Central memory CD8-positive, alpha-beta T cell (primary cell): ENCODE measurements at regions not wholly inside any gene's neighbourhood (a gene's known extent, or its start where the extent isn't known, plus 50 kb on each side); places are given as distances from the start of the nearest gene placed in this dataset.

Source experiments
- ATAC-seq: fragments of 150-1000 bp; cut with Tn5 transposase; replicated peaks from 2 replicates; pipeline ENCODE4 v1.10.0; 2022; ENCODE audit warnings: mild to moderate bottlenecking, moderate FRiP score, moderate number of reproducible peaks; ENCODE audit not compliant: poor library complexity, severe bottlenecking; ENCODE audit errors: extremely low read depth
- DNase-seq, 2 donors: peaks; one replicate each; pipeline ENCODE4 v3.0.0; 2021; ENCODE audit warnings: low spot score in 2 of 2
- H3K27ac Mint-ChIP-seq: one replicate; pipeline ENCODE4 v1.8.0; 2022; ENCODE audit warnings: low read depth, mild to moderate bottlenecking, moderate library complexity, mixed read lengths
- H3K27me3 Mint-ChIP-seq: one replicate; pipeline ENCODE4 v1.8.0; 2022; ENCODE audit warnings: mixed read lengths
- H3K36me3 Mint-ChIP-seq: one replicate; pipeline ENCODE4 v1.8.0; 2022; ENCODE audit warnings: mild to moderate bottlenecking, moderate library complexity, mixed read lengths; ENCODE audit not compliant: insufficient read depth
- H3K4me1 Mint-ChIP-seq: one replicate; pipeline ENCODE4 v1.8.0; 2022; ENCODE audit warnings: mixed read lengths
- H3K4me3 Mint-ChIP-seq: one replicate; pipeline ENCODE4 v1.8.0; 2022; ENCODE audit warnings: mild to moderate bottlenecking, moderate library complexity, mixed read lengths
- H3K9me3 Mint-ChIP-seq: one replicate; pipeline ENCODE4 v1.8.0; 2022; ENCODE audit warnings: mixed read lengths

DNA sequence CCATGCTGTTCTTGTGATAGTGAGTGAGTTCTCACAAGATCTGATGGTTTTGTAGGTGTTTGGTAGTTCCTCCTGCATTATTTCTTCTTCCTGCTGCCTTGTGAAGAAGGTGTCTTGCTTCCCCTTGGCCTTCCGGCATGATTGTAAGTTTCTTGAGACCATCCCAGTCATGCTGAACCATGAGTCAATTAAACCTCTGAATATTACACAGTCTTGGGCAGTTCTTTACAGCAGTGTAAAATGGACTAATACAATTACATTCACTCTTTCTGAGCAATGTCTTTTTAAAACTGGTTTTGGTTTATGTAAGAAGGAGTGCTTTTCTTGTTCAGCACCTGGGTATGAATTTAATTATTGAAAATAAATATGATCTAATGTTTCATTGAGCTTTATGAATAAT lies 50.7 kb upstream of the ARRDC3 start:
- peaks cover 1% of the 10 kb centered on the region for H3K36me3 Mint-ChIP-seq
- no peaks in the 10 kb centered on the region for H3K27me3 Mint-ChIP-seq
- DNase-seq: no peak
- H3K9me3 Mint-ChIP-seq: no peaks in the 10 kb centered on the region
- ATAC-seq: no peak
- peaks cover 23% of the 10 kb centered on the region for H3K4me1 Mint-ChIP-seq
- H3K4me3 Mint-ChIP-seq: peak overlapping the region; percentile 16
- peak overlapping the region; percentile 87 for H3K27ac Mint-ChIP-seq
